ENCODE measurements at regions not wholly inside any gene's neighbourhood (a gene's known extent, or its start where the extent isn't known, plus 50 kb on each side); places are given as distances from the start of the nearest gene placed in this dataset.

GRCh38 chr1:213887842-213888241 lies 99.9 kb upstream of the PROX1 start:
- TF ChIP-seq CTCF (IDR thresholded peaks at IDR 0.05) (no peak), POLR2A (IDR thresholded peaks at IDR 0.05) (no peak)

All from lower leg skin (tissue), 3 donors.